ENCODE measurements at regions not wholly inside any gene's neighbourhood (a gene's known extent, or its start where the extent isn't known, plus 50 kb on each side); places are given as distances from the start of the nearest gene placed in this dataset.

GRCh38 chr12:128056136-128056801, 210.7 kb upstream of the TMEM132C start:
- Histone ChIP-seq H3K4me3 (ENCODE audit: low read depth, low read length) (no peak overlapping the region), H3K27me3 (ENCODE audit: control insufficient read depth, insufficient read depth, low read length) (no peaks in the 10 kb centered on the region), H3K9me3 (ENCODE audit: control insufficient read depth, insufficient read depth, low read length) (no peaks in the 10 kb centered on the region), H3K36me3 (ENCODE audit: control insufficient read depth, insufficient read depth, low read length) (no peaks in the 10 kb centered on the region), H3K4me1 (ENCODE audit: control insufficient read depth, insufficient read depth, low read length) (peaks cover 9% of the 10 kb centered on the region), H3K9ac (ENCODE audit: low read depth, low read length) (no peak overlapping the region)

- Histone ChIP-seq H3K4me1 (ENCODE audit: control insufficient read depth, insufficient read depth, low read length) (peaks cover 9% of the 10 kb centered on the region), H3K9ac (ENCODE audit: low read depth, low read length) (no peak overlapping the region), H3K36me3 (ENCODE audit: control insufficient read depth, insufficient read depth, low read length) (no peaks in the 10 kb centered on the region), H3K9me3 (ENCODE audit: control insufficient read depth, insufficient read depth, low read length) (no peaks in the 10 kb centered on the region), H3K27me3 (ENCODE audit: control insufficient read depth, insufficient read depth, low read length) (no peaks in the 10 kb centered on the region), H3K4me3 (ENCODE audit: low read depth, low read length) (no peak overlapping the region)
Observed at GRCh38 chr12:128057586-128057985, 209.4 kb upstream of the TMEM132C start.

- Histone ChIP-seq H3K27me3 (ENCODE audit: control insufficient read depth, insufficient read depth, low read length) (no peaks in the 10 kb centered on the region), H3K9me3 (ENCODE audit: control insufficient read depth, insufficient read depth, low read length) (no peaks in the 10 kb centered on the region), H3K4me1 (ENCODE audit: control insufficient read depth, insufficient read depth, low read length) (peaks cover 9% of the 10 kb centered on the region), H3K4me3 (ENCODE audit: low read depth, low read length) (no peak overlapping the region), H3K9ac (ENCODE audit: low read depth, low read length) (no peak overlapping the region), H3K36me3 (ENCODE audit: control insufficient read depth, insufficient read depth, low read length) (no peaks in the 10 kb centered on the region)
Observed at GRCh38 chr12:128059621-128060370, 207.2 kb upstream of the TMEM132C start.

- Histone ChIP-seq H3K4me3 (ENCODE audit: low read depth, low read length) (no peak overlapping the region), H3K9ac (ENCODE audit: low read depth, low read length) (no peak overlapping the region), H3K4me1 (ENCODE audit: control insufficient read depth, insufficient read depth, low read length) (no peaks in the 10 kb centered on the region), H3K36me3 (ENCODE audit: control insufficient read depth, insufficient read depth, low read length) (no peaks in the 10 kb centered on the region), H3K9me3 (ENCODE audit: control insufficient read depth, insufficient read depth, low read length) (no peaks in the 10 kb centered on the region), H3K27me3 (ENCODE audit: control insufficient read depth, insufficient read depth, low read length) (no peaks in the 10 kb centered on the region)
Observed at GRCh38 chr12:128068211-128068610, 198.8 kb upstream of the TMEM132C start.

- Histone ChIP-seq H3K27me3 (ENCODE audit: control insufficient read depth, insufficient read depth, low read length) (no peaks in the 10 kb centered on the region), H3K4me1 (ENCODE audit: control insufficient read depth, insufficient read depth, low read length) (no peaks in the 10 kb centered on the region)
Observed at GRCh38 chr12:128069359-128069997, 197.5 kb upstream of the TMEM132C start.

GRCh38 chr12:128073937-128074336, 193.0 kb upstream of the TMEM132C start:
- Histone ChIP-seq H3K4me1 (ENCODE audit: control insufficient read depth, insufficient read depth, low read length) (peaks cover 6% of the 10 kb centered on the region), H3K9me3 (ENCODE audit: control insufficient read depth, insufficient read depth, low read length) (no peaks in the 10 kb centered on the region), H3K27me3 (ENCODE audit: control insufficient read depth, insufficient read depth, low read length) (no peaks in the 10 kb centered on the region), H3K9ac (ENCODE audit: low read depth, low read length) (no peak overlapping the region), H3K4me3 (ENCODE audit: low read depth, low read length) (no peak overlapping the region), H3K36me3 (ENCODE audit: control insufficient read depth, insufficient read depth, low read length) (no peaks in the 10 kb centered on the region)

More at GRCh38 chr12:128069359-128069997, 197.5 kb upstream of the TMEM132C start:
- H3K9ac ChIP-seq (ENCODE audit: low read depth, low read length), result no peak overlapping the region
- no peak overlapping the region for H3K4me3 ChIP-seq (ENCODE audit: low read depth, low read length)
- no peaks in the 10 kb centered on the region for H3K9me3 ChIP-seq (ENCODE audit: control insufficient read depth, insufficient read depth, low read length)
- H3K36me3 ChIP-seq (ENCODE audit: control insufficient read depth, insufficient read depth, low read length), result no peaks in the 10 kb centered on the region

- Histone ChIP-seq H3K9ac (ENCODE audit: low read depth, low read length) (no peak overlapping the region), H3K27me3 (ENCODE audit: control insufficient read depth, insufficient read depth, low read length) (no peaks in the 10 kb centered on the region), H3K9me3 (ENCODE audit: control insufficient read depth, insufficient read depth, low read length) (no peaks in the 10 kb centered on the region), H3K4me1 (ENCODE audit: control insufficient read depth, insufficient read depth, low read length) (peaks cover 6% of the 10 kb centered on the region), H3K36me3 (ENCODE audit: control insufficient read depth, insufficient read depth, low read length) (no peaks in the 10 kb centered on the region), H3K4me3 (ENCODE audit: low read depth, low read length) (no peak overlapping the region)
Observed at GRCh38 chr12:128075332-128075731, 191.6 kb upstream of the TMEM132C start.

- H3K36me3 ChIP-seq (ENCODE audit: control insufficient read depth, insufficient read depth, low read length), result no peaks in the 10 kb centered on the region
- H3K9ac ChIP-seq (ENCODE audit: low read depth, low read length), result no peak overlapping the region
- H3K4me3 ChIP-seq (ENCODE audit: low read depth, low read length), result no peak overlapping the region
- no peaks in the 10 kb centered on the region for H3K9me3 ChIP-seq (ENCODE audit: control insufficient read depth, insufficient read depth, low read length)
- no peaks in the 10 kb centered on the region for H3K27me3 ChIP-seq (ENCODE audit: control insufficient read depth, insufficient read depth, low read length)
- H3K4me1 ChIP-seq (ENCODE audit: control insufficient read depth, insufficient read depth, low read length), result peaks cover 6% of the 10 kb centered on the region
Observed at GRCh38 chr12:128076188-128076587, 190.8 kb upstream of the TMEM132C start.

- H3K4me1 ChIP-seq (ENCODE audit: control insufficient read depth, insufficient read depth, low read length), result peaks cover 6% of the 10 kb centered on the region
- H3K9ac ChIP-seq (ENCODE audit: low read depth, low read length), result no peak overlapping the region
- H3K9me3 ChIP-seq (ENCODE audit: control insufficient read depth, insufficient read depth, low read length), result no peaks in the 10 kb centered on the region
- H3K4me3 ChIP-seq (ENCODE audit: low read depth, low read length), result no peak overlapping the region
- H3K36me3 ChIP-seq (ENCODE audit: control insufficient read depth, insufficient read depth, low read length), result no peaks in the 10 kb centered on the region
- H3K27me3 ChIP-seq (ENCODE audit: control insufficient read depth, insufficient read depth, low read length), result no peaks in the 10 kb centered on the region
Observed at GRCh38 chr12:128077211-128077916, 189.6 kb upstream of the TMEM132C start.

- Histone ChIP-seq H3K9me3 (ENCODE audit: control insufficient read depth, insufficient read depth, low read length) (no peaks in the 10 kb centered on the region), H3K4me1 (ENCODE audit: control insufficient read depth, insufficient read depth, low read length) (peaks cover 6% of the 10 kb centered on the region), H3K9ac (ENCODE audit: low read depth, low read length) (no peak overlapping the region), H3K4me3 (ENCODE audit: low read depth, low read length) (no peak overlapping the region), H3K27me3 (ENCODE audit: control insufficient read depth, insufficient read depth, low read length) (no peaks in the 10 kb centered on the region), H3K36me3 (ENCODE audit: control insufficient read depth, insufficient read depth, low read length) (no peaks in the 10 kb centered on the region)
Observed at GRCh38 chr12:128077917-128078298, 189.1 kb upstream of the TMEM132C start.

GRCh38 chr12:128078301-128078971, 188.5 kb upstream of the TMEM132C start:
- H3K27me3 ChIP-seq (ENCODE audit: control insufficient read depth, insufficient read depth, low read length), result no peaks in the 10 kb centered on the region
- H3K36me3 ChIP-seq (ENCODE audit: control insufficient read depth, insufficient read depth, low read length), result no peaks in the 10 kb centered on the region
- no peak overlapping the region for H3K4me3 ChIP-seq (ENCODE audit: low read depth, low read length)
- H3K4me1 ChIP-seq (ENCODE audit: control insufficient read depth, insufficient read depth, low read length), result peaks cover 6% of the 10 kb centered on the region
- H3K9me3 ChIP-seq (ENCODE audit: control insufficient read depth, insufficient read depth, low read length), result no peaks in the 10 kb centered on the region
- no peak overlapping the region for H3K9ac ChIP-seq (ENCODE audit: low read depth, low read length)
